ENCODE measurements at regions not wholly inside any gene's neighbourhood (a gene's known extent, or its start where the extent isn't known, plus 50 kb on each side); places are given as distances from the start of the nearest gene placed in this dataset.
"Not testable (repeated sequence)": the region's sequence is repeated elsewhere in the genome, so short reads cannot be mapped to it uniquely, and the experiment has no call there.

- no peak for DNase-seq
Measured at GRCh38 chr4:42824278-42824977, 68.1 kb upstream of the GRXCR1 start.

GRCh38 chr4:42821230-42821629 is 71.3 kb upstream of the GRXCR1 start:
- no peak for DNase-seq

DNA sequence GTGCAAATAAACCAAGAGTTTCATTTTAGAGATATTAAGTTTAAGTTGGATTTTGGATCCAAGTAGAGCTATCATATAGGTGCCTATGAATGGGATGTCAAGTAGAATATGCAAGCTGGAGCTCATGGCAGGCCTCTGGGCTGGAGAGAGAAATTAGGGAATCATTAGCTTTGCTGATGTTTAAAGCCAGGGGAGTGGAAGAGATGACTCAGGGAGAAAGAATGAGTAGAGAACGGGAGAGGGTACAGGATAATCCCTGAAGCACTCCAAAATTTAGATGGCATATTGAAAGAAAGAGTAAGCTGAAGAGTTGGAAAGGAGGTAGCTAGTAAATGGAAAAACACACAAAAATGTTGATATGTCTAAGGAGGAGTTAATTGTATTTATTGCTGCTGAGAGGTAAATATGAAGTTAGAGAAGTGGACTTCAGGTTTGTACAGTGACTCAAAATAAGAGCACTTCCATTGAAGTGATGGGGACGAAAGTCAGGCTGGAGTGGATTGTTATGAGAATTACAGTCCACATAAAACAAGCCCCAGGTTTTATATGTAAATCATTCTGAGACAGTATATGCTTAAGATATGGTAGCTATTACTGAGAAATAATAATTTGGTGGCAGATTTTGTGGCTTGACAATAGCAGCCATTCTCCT is 72.5 kb upstream of the GRXCR1 start:
- DNase-seq, result no peak

GRCh38 chr4:42817913-42818312 is 74.6 kb upstream of the GRXCR1 start:
- DNase-seq, result no peak

- no peak for DNase-seq
Measured at GRCh38 chr4:42816880-42817400, 75.6 kb upstream of the GRXCR1 start.

DNA sequence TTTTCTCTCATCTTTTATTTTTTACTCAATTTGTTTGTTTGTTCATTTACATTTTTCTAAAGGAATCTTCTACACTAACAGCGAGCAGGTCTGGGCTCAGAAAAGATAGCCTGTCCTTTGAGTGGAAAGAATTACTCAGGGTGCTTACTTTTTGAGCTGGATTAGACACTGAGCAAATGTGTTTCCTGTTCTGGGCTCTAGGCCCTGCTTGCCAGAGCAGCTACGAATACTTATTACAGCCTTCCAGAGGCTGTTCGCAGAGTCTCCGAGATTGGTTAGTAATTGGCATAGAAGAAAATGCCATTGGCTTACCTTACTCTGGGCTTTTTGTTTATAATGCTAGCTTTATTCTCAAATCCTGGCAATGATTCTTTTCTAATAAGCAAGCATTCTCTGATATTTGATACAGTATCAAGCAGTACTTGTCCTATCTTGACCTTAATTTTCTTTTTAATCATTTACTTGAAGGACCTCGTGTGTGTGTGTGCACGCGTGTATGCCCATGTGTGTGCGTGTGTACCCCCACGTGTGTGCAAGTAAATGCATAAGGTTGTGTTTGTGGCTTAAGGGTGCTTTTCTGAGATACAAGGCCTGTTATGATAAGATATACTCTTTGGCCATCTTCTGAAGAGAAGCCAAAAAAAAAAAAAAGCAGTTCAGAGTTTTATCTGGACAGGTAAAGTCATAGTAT is 76.2 kb upstream of the GRXCR1 start:
- no peak for DNase-seq

DNA sequence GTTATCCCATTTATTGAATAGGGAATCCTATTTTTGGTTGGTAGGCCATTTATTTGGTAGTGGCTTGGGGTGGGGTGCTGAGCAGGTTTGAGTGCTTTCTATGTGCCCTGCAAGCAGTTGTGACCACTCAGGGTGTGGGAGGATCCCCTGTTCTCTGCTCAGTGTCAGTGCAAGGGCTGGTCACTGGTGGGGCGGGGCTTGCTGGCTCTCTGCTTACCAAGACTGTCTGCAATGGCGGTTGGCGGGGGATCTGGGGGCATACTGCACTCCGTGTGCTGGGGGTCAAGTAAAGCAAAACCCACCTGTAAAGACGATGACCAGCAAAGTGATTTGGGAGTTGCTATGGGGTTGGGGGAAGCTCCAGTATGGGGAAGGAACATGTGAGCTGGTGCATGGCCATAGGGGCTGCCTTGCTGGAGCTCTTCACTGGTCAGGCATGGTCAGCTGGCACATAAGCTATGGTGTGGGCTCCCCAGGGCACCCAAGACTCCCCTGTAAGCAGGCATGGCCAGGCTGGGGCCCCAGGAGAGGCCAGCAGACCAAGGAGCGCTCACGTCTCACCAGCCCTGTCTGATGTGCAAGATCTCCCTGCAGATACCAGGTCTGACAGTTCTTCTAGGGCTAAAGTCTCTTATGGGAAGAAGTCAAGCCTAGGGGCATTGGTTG is 83.0 kb upstream of the GRXCR1 start:
- DNase-seq, result no peak

GRCh38 chr4:42806303-42806835 is 86.1 kb upstream of the GRXCR1 start:
- DNase-seq, result no peak

- no peak for DNase-seq
Measured at GRCh38 chr4:42789041-42789567, 103.4 kb upstream of the GRXCR1 start.

DNA sequence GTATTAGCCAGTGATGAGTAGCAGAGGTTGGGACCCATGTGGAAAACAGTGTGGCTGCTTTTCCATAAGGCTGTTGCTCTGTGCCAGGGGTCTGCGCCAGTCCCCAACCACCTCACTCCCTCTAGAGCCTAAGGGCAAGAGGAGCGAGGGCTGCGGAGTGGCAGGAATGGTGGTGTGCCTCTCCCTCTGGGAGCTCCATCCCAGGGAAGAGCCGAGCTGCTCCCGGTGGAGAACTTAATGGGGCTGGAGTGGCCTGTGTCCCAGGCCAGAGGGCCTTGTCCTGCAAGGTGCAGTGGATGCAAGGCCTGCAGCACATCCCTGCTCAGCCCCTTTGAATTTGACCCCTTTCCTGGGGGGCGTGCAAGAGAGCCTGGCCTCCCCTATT is 105.4 kb upstream of the GRXCR1 start:
- DNase-seq, result no peak

DNA sequence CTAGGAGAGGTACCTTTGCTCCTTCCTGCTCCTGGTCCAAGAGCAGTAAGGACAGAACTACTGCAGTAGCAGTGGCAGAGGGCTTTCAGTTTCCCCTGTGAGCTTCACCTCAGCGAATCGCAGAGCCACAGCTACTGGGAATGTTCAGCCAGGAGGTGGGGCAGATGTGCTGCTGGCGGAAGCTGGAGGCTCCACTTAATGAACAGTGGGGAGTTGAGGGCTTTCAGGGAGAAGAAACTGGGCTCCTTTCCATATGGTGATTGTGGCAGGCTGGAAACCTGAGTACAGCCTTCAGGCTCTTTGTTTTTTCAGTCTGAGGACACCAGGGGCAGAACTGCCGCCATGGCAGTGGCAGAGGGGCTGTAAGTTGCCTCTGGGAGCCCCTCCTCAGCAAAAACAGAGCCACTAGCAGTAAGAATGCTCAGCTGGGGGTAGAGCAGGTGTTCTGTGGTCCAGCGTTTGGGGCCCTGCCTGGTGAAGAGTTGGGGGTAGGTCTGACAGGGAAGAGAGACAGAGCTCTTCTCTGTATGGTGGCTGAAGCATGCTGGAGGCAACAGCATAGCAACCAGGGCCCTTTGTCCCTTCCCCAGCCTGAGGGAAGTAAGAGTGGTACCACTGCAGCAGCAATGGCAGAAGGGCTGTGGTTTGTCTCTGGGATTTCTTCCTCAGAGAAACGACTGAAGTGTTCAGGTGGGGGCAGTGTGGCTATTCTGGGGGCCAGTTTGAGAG is 106.0 kb upstream of the GRXCR1 start:
- DNase-seq, result peak; percentile 33

DNA sequence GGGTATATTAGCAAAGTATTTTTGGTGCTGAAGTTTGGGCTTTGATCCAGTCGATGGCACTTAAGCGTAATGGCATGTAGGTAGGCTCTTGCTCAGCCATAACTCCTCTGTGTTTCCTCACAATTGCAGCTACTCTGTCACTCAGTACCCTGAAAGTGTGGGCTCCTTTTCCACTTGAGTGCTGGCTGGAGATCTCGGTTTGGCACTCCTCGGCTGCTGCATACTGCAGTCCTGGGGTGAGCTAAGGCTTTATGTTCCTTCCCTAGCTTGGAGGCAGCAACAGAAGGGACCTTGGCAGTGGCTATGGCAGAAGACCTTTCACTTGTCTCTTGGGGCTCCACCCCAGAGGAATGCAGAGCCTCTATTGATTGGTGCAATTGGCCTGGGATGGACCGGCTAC is 106.7 kb upstream of the GRXCR1 start:
- no peak for DNase-seq

GRCh38 chr4:42781315-42781714 is 111.2 kb upstream of the GRXCR1 start:
- DNase-seq, result no peak

DNA sequence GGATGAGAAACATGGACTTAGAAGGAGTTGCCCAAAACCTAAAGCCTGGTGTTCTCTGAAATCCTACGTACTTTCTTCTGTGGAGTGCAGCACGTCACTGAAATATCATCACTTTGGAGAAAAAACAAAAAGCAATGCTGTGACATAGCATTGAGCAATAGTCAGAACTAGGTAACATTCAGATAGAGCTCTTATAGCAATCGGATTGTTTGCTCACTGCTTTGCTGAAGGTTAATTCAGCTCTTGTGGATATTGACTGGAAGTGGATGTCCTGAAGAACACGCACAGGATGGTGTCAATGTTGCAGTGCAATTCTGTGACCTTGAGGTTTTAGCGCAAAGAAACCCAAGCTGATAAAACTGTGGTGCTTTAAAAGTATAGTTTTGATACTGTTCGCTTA is 114.2 kb upstream of the GRXCR1 start:
- no peak for DNase-seq

GRCh38 chr4:42768125-42768748 is 111.3 kb upstream of the ATP8A1 start:
- DNase-seq, result no peak

DNA sequence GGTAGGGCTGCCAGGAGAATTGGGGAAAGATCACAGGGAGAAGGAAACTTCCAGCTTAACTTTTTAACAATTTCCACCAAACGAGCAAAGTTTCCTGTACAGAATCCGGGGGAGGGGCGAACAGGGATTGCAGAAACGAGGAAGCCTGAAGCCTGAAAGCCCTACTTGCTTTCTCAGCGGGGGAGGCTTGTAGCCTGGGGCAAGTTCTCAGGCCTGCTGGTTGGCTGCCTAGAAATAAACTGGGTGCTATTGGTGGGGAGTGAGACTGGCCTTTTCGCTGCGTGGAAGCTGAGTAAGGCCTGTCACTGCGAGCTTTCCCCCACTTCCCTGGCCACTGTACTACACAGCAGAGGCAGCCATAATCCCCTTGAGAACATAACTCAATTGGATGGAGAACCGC is 110.8 kb upstream of the ATP8A1 start:
- DNase-seq, result no peak

GRCh38 chr4:42761804-42762203 is 104.9 kb upstream of the ATP8A1 start:
- DNase-seq, result no peak

GRCh38 chr4:42754965-42755364 is 98.1 kb upstream of the ATP8A1 start:
- not testable (repeated sequence) for DNase-seq

DNA sequence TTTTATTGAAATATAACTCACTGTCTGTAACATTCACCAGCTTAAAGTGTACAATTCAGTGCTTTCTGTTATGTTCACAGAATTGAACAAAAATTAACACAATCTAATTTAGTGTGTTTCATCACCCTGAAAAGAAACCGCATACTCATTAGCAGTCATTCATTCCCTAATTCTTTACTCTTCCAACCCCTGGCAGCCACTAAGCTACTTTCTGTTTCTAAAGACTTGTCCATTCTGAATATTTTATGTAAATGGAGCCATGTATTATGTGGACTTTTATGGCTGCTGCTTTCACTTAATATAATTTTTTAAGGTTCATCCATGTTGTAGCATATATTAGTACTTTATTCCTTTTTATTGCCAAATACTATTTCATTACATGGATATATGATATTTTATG is 94.7 kb upstream of the ATP8A1 start:
- no peak for DNase-seq

DNA sequence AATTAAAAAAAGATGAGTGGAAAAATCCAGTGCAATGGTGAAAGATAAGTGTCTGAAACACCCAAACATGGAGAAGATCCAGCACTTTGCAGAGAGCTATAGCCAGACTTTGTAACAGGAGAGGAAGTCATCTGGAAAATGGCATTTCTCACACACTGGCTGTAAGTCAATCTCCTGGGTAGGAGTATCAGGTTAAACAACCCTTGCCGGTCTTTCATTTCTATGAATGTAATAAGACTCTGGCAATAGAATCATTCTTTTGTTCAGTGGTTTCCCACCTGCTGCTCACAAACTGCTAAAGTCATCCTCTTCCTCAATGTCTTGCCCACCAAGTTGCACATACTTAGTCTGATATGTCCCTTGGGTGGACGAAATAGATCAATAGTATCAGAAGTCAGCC is 94.0 kb upstream of the ATP8A1 start:
- peak; percentile 1 for DNase-seq

DNA sequence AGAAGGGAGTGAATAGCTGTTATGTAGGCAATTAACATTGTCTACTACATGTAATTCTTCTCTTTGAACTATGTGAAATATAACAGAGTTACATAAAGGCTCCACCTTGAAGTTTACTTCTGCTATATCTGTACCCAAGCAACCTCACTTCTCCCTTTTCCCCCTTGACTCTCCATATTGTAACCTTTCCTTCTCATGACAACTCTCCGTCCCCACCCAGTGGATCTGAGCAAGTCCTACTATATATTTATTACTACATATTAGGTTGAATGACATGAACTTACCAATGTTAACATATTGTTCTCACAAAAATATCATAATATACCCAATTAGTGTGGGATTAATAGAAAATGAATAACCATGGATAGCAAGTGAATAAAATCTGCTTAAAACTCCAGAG is 93.2 kb upstream of the ATP8A1 start:
- DNase-seq, result no peak

DNA sequence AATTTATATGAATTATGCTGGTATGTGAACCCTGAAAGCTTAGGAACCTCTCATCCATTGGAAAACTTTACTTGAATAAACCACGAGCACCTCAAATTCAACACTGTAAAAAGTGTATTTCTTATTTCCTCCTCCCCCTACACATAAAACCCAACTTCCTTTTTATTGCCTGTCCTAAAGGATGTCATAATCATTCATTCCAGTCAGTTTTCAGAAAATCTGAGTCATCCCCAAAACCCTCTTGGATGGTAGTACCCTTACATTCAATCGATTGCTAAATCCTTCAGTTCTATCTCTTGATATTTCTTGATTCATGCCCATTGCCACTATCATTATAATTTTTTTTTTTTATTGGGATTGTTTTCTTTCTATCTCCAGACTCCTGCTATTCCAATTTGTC is 91.1 kb upstream of the ATP8A1 start:
- no peak for DNase-seq
